ENCODE measurements at regions not wholly inside any gene's neighbourhood (a gene's known extent, or its start where the extent isn't known, plus 50 kb on each side); places are given as distances from the start of the nearest gene placed in this dataset.

- H3K4me3 Mint-ChIP-seq, result no peak overlapping the region
- H3K27me3 Mint-ChIP-seq, result peaks cover 7% of the 10 kb centered on the region
- ChIA-PET POLR2A (no interaction called here), CTCF (interaction anchor here (0.6 kb wide), 1 partner anchor 444 kb away, joined by 3 read pairs; no protein-coding TSS in a partner anchor)
- H3K27ac Mint-ChIP-seq, result no peak overlapping the region
- no peaks in the 10 kb centered on the region for H3K9me3 Mint-ChIP-seq (ENCODE audit: low read depth)
- no peaks in the 10 kb centered on the region for H3K36me3 Mint-ChIP-seq (ENCODE audit: low read depth)
- intact Hi-C loops (cut with DNase I, micrococcal nuclease), result no loop called here
- H3K4me1 Mint-ChIP-seq, result no peaks in the 10 kb centered on the region
- ATAC-seq (no peak), DNase-seq (no peak)
Observed at GRCh38 chr5:71988808-71989207, 118.5 kb upstream of the MAP1B start.

- H3K4me1 Mint-ChIP-seq, result no peaks in the 10 kb centered on the region
- no peak for DNase-seq
- H3K27me3 Mint-ChIP-seq, result peaks cover 8% of the 10 kb centered on the region
- CTCF ChIA-PET, result no interaction called here
- H3K27ac Mint-ChIP-seq, result no peak overlapping the region
- intact Hi-C loops (cut with DNase I, micrococcal nuclease), result no loop called here
- no peaks in the 10 kb centered on the region for H3K36me3 Mint-ChIP-seq (ENCODE audit: low read depth)
- POLR2A ChIA-PET, result no interaction called here
- no peak overlapping the region for H3K4me3 Mint-ChIP-seq
- ATAC-seq, result no peak
- no peaks in the 10 kb centered on the region for H3K9me3 Mint-ChIP-seq (ENCODE audit: low read depth)
Observed at GRCh38 chr5:71993600-71993999, 113.7 kb upstream of the MAP1B start.

GRCh38 chr5:71996789-71997188 is 110.5 kb upstream of the MAP1B start:
- Mint-ChIP-seq H3K27ac (no peak overlapping the region), H3K36me3 (ENCODE audit: low read depth) (no peaks in the 10 kb centered on the region), H3K9me3 (ENCODE audit: low read depth) (no peaks in the 10 kb centered on the region), H3K4me3 (no peak overlapping the region), H3K27me3 (peaks cover 9% of the 10 kb centered on the region), H3K4me1 (no peaks in the 10 kb centered on the region)
- CTCF ChIA-PET, result interaction anchor here (2.3 kb wide), 1 partner anchor 22 kb away, joined by 7 read pairs; no protein-coding TSS in a partner anchor
- intact Hi-C loops (cut with DNase I, micrococcal nuclease), result no loop called here
- ATAC-seq (no peak), DNase-seq (no peak)
- POLR2A ChIA-PET, result no interaction called here

- no peaks in the 10 kb centered on the region for H3K36me3 Mint-ChIP-seq (ENCODE audit: low read depth)
- ChIA-PET POLR2A (no interaction called here), CTCF (no interaction called here)
- H3K27me3 Mint-ChIP-seq, result peaks cover 12% of the 10 kb centered on the region
- no peak overlapping the region for H3K4me3 Mint-ChIP-seq
- H3K9me3 Mint-ChIP-seq (ENCODE audit: low read depth), result no peaks in the 10 kb centered on the region
- H3K4me1 Mint-ChIP-seq, result no peaks in the 10 kb centered on the region
- no peak overlapping the region for H3K27ac Mint-ChIP-seq
- ATAC-seq (no peak), DNase-seq (no peak)
- intact Hi-C loops (cut with DNase I, micrococcal nuclease), result no loop called here
Observed at GRCh38 chr5:71998746-71999145, 108.5 kb upstream of the MAP1B start.

GRCh38 chr5:72000707-72001106 is 106.6 kb upstream of the MAP1B start:
- H3K4me3 Mint-ChIP-seq, result no peak overlapping the region
- no peak overlapping the region for H3K27ac Mint-ChIP-seq
- ATAC-seq (no peak), DNase-seq (no peak)
- no peaks in the 10 kb centered on the region for H3K36me3 Mint-ChIP-seq (ENCODE audit: low read depth)
- no peaks in the 10 kb centered on the region for H3K9me3 Mint-ChIP-seq (ENCODE audit: low read depth)
- H3K27me3 Mint-ChIP-seq, result peaks cover 11% of the 10 kb centered on the region
- CTCF ChIA-PET, result no interaction called here
- intact Hi-C loops (cut with DNase I, micrococcal nuclease), result no loop called here
- POLR2A ChIA-PET, result no interaction called here
- no peaks in the 10 kb centered on the region for H3K4me1 Mint-ChIP-seq

GRCh38 chr5:72005671-72006070 is 101.6 kb upstream of the MAP1B start:
- H3K27ac Mint-ChIP-seq, result no peak overlapping the region
- no peaks in the 10 kb centered on the region for H3K4me1 Mint-ChIP-seq
- H3K27me3 Mint-ChIP-seq, result peaks cover 15% of the 10 kb centered on the region
- ChIA-PET CTCF (no interaction called here), POLR2A (no interaction called here)
- H3K36me3 Mint-ChIP-seq (ENCODE audit: low read depth), result no peaks in the 10 kb centered on the region
- DNase-seq (no peak), ATAC-seq (no peak)
- no peak overlapping the region for H3K4me3 Mint-ChIP-seq
- intact Hi-C loops (cut with DNase I, micrococcal nuclease), result no loop called here
- H3K9me3 Mint-ChIP-seq (ENCODE audit: low read depth), result no peaks in the 10 kb centered on the region

- DNase-seq (no peak), ATAC-seq (no peak)
- H3K27ac Mint-ChIP-seq, result no peak overlapping the region
- no peaks in the 10 kb centered on the region for H3K36me3 Mint-ChIP-seq (ENCODE audit: low read depth)
- ChIA-PET POLR2A (no interaction called here), CTCF (no interaction called here)
- intact Hi-C loops (cut with DNase I, micrococcal nuclease), result no loop called here
- H3K4me1 Mint-ChIP-seq, result no peaks in the 10 kb centered on the region
- no peak overlapping the region for H3K4me3 Mint-ChIP-seq
- peaks cover 18% of the 10 kb centered on the region for H3K27me3 Mint-ChIP-seq
- no peaks in the 10 kb centered on the region for H3K9me3 Mint-ChIP-seq (ENCODE audit: low read depth)
Observed at GRCh38 chr5:72006361-72006760, 100.9 kb upstream of the MAP1B start.

GRCh38 chr5:72007336-72008111 is 99.8 kb upstream of the MAP1B start:
- peaks cover 15% of the 10 kb centered on the region for H3K27me3 Mint-ChIP-seq
- no peaks in the 10 kb centered on the region for H3K9me3 Mint-ChIP-seq (ENCODE audit: low read depth)
- no peak overlapping the region for H3K4me3 Mint-ChIP-seq

GRCh38 chr5:72009280-72009679 is 98.0 kb upstream of the MAP1B start:
- intact Hi-C loops (cut with DNase I, micrococcal nuclease), result no loop called here
- ChIA-PET POLR2A (no interaction called here), CTCF (interaction anchor here (0.8 to 1.0 kb wide), 2 partner anchors 9 to 102 kb away, joined by 3 read pairs; no protein-coding TSS in a partner anchor)
- ATAC-seq (no peak), DNase-seq (no peak)
- no peaks in the 10 kb centered on the region for H3K9me3 Mint-ChIP-seq (ENCODE audit: low read depth)
- no peaks in the 10 kb centered on the region for H3K4me1 Mint-ChIP-seq
- H3K4me3 Mint-ChIP-seq, result no peak overlapping the region
- peaks cover 24% of the 10 kb centered on the region for H3K27me3 Mint-ChIP-seq
- H3K27ac Mint-ChIP-seq, result no peak overlapping the region
- no peaks in the 10 kb centered on the region for H3K36me3 Mint-ChIP-seq (ENCODE audit: low read depth)

More at GRCh38 chr5:72007336-72008111, 99.8 kb upstream of the MAP1B start:
- no peaks in the 10 kb centered on the region for H3K36me3 Mint-ChIP-seq (ENCODE audit: low read depth)
- ChIA-PET POLR2A (no interaction called here), CTCF (interaction anchor here (0.5 to 1.1 kb wide), 2 partner anchors 10 to 311 kb away, joined by 3 read pairs; no protein-coding TSS in a partner anchor)
- no peak overlapping the region for H3K27ac Mint-ChIP-seq
- no peaks in the 10 kb centered on the region for H3K4me1 Mint-ChIP-seq
- intact Hi-C loops (cut with DNase I, micrococcal nuclease), result no loop called here
- ATAC-seq (no peak), DNase-seq (no peak)

GRCh38 chr5:72010430-72010829 is 96.8 kb upstream of the MAP1B start:
- peaks cover 5% of the 10 kb centered on the region for H3K4me1 Mint-ChIP-seq
- no peak overlapping the region for H3K27ac Mint-ChIP-seq
- H3K9me3 Mint-ChIP-seq (ENCODE audit: low read depth), result no peaks in the 10 kb centered on the region
- intact Hi-C loops (cut with DNase I, micrococcal nuclease), result no loop called here
- H3K36me3 Mint-ChIP-seq (ENCODE audit: low read depth), result no peaks in the 10 kb centered on the region
- ChIA-PET CTCF (interaction anchor here (0.6 kb wide), 1 partner anchor 231 kb away, joined by 3 read pairs; no protein-coding TSS in a partner anchor), POLR2A (no interaction called here)
- H3K27me3 Mint-ChIP-seq, result peaks cover 24% of the 10 kb centered on the region
- no peak overlapping the region for H3K4me3 Mint-ChIP-seq
- no peak for DNase-seq
- ATAC-seq, result no peak

GRCh38 chr5:72012906-72013305 is 94.4 kb upstream of the MAP1B start:
- intact Hi-C loops (cut with DNase I, micrococcal nuclease), result no loop called here
- ChIA-PET POLR2A (interaction anchor here (0.7 kb wide), 1 partner anchor 45 kb away, joined by 3 read pairs; no protein-coding TSS in a partner anchor), CTCF (no interaction called here)
- no peak for ATAC-seq
- no peak overlapping the region for H3K4me3 Mint-ChIP-seq
- peaks cover 5% of the 10 kb centered on the region for H3K4me1 Mint-ChIP-seq
- no peak for DNase-seq
- no peaks in the 10 kb centered on the region for H3K9me3 Mint-ChIP-seq (ENCODE audit: low read depth)
- H3K27me3 Mint-ChIP-seq, result peaks cover 24% of the 10 kb centered on the region
- H3K36me3 Mint-ChIP-seq (ENCODE audit: low read depth), result no peaks in the 10 kb centered on the region
- H3K27ac Mint-ChIP-seq, result no peak overlapping the region

GRCh38 chr5:72013766-72014624 is 93.3 kb upstream of the MAP1B start:
- Mint-ChIP-seq H3K27ac (no peak overlapping the region), H3K4me3 (no peak overlapping the region), H3K4me1 (peaks cover 5% of the 10 kb centered on the region), H3K27me3 (peaks cover 26% of the 10 kb centered on the region), H3K9me3 (ENCODE audit: low read depth) (no peaks in the 10 kb centered on the region), H3K36me3 (ENCODE audit: low read depth) (no peaks in the 10 kb centered on the region)
- intact Hi-C loops (cut with DNase I, micrococcal nuclease), result no loop called here
- DNase-seq (no peak), ATAC-seq (no peak)
- POLR2A ChIA-PET, result no interaction called here
- CTCF ChIA-PET, result no interaction called here
